A673 (cell line): ENCODE measurements at regions not wholly inside any gene's neighbourhood (a gene's known extent, or its start where the extent isn't known, plus 50 kb on each side); places are given as distances from the start of the nearest gene placed in this dataset.

ENCODE experiments used
- EZH2 ChIP-seq: fragments of 200-600 bp; sonication (generic); IDR thresholded peaks from 2 replicates; pipeline ENCODE4 v1.6.1; 2017; ENCODE audit warnings: borderline replicate concordance, low read depth, mild to moderate bottlenecking, mixed read lengths, antibody characterized with exemption, low read length; ENCODE audit not compliant: poor library complexity, severe bottlenecking
- TF ChIP-seq, protein P1 (sequence below): fragments of 300-800, 200-600 bp; sonication (generic); conservative IDR thresholded peaks from 2 replicates; pipeline ENCODE4 v1.5.1; 2017; ENCODE audit warnings: low read depth, mild to moderate bottlenecking, antibody characterized with exemption, low read length, moderate library complexity, mixed read lengths

DNA sequence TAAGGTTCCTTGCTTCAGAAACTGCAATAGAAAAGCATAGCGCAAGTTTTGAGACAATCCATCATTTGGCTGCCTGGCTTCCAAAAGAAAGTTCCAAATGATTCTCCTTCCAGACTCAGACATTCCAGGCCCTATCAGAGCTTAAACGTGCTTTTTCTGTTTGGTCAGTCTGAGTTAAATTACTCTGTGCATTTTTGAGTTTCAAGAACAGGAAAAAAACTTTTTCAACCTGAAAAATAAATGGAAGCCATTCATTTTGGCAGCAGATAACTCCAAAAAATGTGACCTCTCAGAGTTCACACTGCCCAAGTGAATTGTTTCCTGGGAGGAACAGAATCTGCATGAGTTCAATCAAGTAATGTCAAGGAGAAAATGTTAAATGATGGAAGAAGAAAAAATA lies 354.2 kb downstream of the CXCL12 start:
- TF ChIP-seq, protein P1, sequence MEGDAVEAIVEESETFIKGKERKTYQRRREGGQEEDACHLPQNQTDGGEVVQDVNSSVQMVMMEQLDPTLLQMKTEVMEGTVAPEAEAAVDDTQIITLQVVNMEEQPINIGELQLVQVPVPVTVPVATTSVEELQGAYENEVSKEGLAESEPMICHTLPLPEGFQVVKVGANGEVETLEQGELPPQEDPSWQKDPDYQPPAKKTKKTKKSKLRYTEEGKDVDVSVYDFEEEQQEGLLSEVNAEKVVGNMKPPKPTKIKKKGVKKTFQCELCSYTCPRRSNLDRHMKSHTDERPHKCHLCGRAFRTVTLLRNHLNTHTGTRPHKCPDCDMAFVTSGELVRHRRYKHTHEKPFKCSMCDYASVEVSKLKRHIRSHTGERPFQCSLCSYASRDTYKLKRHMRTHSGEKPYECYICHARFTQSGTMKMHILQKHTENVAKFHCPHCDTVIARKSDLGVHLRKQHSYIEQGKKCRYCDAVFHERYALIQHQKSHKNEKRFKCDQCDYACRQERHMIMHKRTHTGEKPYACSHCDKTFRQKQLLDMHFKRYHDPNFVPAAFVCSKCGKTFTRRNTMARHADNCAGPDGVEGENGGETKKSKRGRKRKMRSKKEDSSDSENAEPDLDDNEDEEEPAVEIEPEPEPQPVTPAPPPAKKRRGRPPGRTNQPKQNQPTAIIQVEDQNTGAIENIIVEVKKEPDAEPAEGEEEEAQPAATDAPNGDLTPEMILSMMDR: no peak
- TF ChIP-seq EZH2: no peak
